Esophagus squamous epithelium (tissue), 4 donors: ENCODE measurements at regions not wholly inside any gene's neighbourhood (a gene's known extent, or its start where the extent isn't known, plus 50 kb on each side); places are given as distances from the start of the nearest gene placed in this dataset.
"Not testable (repeated sequence)": the region's sequence is repeated elsewhere in the genome, so short reads cannot be mapped to it uniquely, and the experiment has no call there.

Experiments
- POLR2A ChIP-seq, 4 donors: fragments of 450-650 bp; IDR thresholded peaks; one replicate each; pipeline ENCODE4 v1.6.1; 2017; ENCODE audit warnings: antibody characterized with exemption in 4 of 4, mild to moderate bottlenecking in 4 of 4, moderate library complexity in 3 of 4
- TF ChIP-seq, protein P1 (sequence below), 6 experiments: fragments of 450-650 bp in 4 of 6; fragments of 200-600 bp in 2 of 6; sonication (generic) in 2 of 6; IDR thresholded peaks; one replicate each; pipeline ENCODE4 v1.5.1; 2016 to 2019; ENCODE audit warnings: antibody characterized with exemption in 6 of 6, mild to moderate bottlenecking in 4 of 6, moderate library complexity in 4 of 6

DNA sequence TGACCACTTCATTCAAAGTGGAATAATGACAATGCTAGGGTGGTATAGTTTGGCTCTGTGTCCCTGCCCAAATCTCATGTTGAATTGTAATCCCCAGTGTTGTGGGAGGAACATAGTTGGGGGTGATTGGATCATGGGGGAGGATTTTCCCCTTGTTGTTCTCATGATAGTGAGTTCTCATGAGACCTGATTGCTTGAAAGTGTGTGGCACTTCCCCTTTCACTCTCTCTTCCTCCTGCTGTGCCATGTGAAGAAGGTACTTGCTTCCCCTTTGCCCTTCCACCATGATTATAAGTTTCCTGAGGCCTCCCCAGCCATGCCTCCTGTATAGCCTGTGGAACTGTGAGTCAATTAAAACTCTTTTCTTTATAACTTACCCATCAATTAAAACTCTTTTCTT lies 348.3 kb upstream of the CD180 start:
- TF ChIP-seq, protein P1, sequence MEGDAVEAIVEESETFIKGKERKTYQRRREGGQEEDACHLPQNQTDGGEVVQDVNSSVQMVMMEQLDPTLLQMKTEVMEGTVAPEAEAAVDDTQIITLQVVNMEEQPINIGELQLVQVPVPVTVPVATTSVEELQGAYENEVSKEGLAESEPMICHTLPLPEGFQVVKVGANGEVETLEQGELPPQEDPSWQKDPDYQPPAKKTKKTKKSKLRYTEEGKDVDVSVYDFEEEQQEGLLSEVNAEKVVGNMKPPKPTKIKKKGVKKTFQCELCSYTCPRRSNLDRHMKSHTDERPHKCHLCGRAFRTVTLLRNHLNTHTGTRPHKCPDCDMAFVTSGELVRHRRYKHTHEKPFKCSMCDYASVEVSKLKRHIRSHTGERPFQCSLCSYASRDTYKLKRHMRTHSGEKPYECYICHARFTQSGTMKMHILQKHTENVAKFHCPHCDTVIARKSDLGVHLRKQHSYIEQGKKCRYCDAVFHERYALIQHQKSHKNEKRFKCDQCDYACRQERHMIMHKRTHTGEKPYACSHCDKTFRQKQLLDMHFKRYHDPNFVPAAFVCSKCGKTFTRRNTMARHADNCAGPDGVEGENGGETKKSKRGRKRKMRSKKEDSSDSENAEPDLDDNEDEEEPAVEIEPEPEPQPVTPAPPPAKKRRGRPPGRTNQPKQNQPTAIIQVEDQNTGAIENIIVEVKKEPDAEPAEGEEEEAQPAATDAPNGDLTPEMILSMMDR (IDR thresholded peaks at IDR 0.05), result not testable (repeated sequence)
- not testable (repeated sequence) for TF ChIP-seq POLR2A (IDR thresholded peaks at IDR 0.05)
